Natural killer cell treated with Interleukin-12 subunit alpha and Interleukin-12 subunit beta and Interleukin-15 and Interleukin-18, amount 100 ng/mL, for 72 hours (primary cell): ENCODE measurements at regions not wholly inside any gene's neighbourhood (a gene's known extent, or its start where the extent isn't known, plus 50 kb on each side); places are given as distances from the start of the nearest gene placed in this dataset.
"Not testable (repeated sequence)": the region's sequence is repeated elsewhere in the genome, so short reads cannot be mapped to it uniquely, and the experiment has no call there.

Source experiments
- ATAC-seq, 2 donors: fragments of 150-1000 bp; cut with Tn5 transposase in 1 of 2; sonication (Bioruptor Pico), chemical (Tn5 transposase) in 1 of 2; 2 replicates each; pipeline ENCODE4 v1.10.0; 2021
- DNase-seq: peaks from one replicate; pipeline ENCODE4 v3.0.0; 2022; ENCODE audit warnings: low spot score
- H3K27ac Mint-ChIP-seq, 2 donors: 1 replicate in 1 of 2; 2 replicates in 1 of 2; pipeline ENCODE4 v1.8.0; 2022; ENCODE audit warnings: mixed read lengths in 2 of 2, mild to moderate bottlenecking in 1 of 2, moderate library complexity in 1 of 2
- H3K27me3 Mint-ChIP-seq, 2 donors: 1 replicate in 1 of 2; 2 replicates in 1 of 2; pipeline ENCODE4 v1.8.0; 2022; ENCODE audit warnings: mixed read lengths in 2 of 2
- H3K36me3 Mint-ChIP-seq: one replicate; pipeline ENCODE4 v1.8.0; 2022; ENCODE audit warnings: mixed read lengths
- H3K4me1 Mint-ChIP-seq, 2 donors: 1 replicate in 1 of 2; 2 replicates in 1 of 2; pipeline ENCODE4 v1.8.0; 2022; ENCODE audit warnings: low read depth in 2 of 2, mixed read lengths in 2 of 2, mild to moderate bottlenecking in 1 of 2
- H3K4me3 Mint-ChIP-seq: one replicate; pipeline ENCODE4 v1.8.0; 2022; ENCODE audit warnings: mixed read lengths
- H3K9me3 Mint-ChIP-seq: 2 replicates; pipeline ENCODE4 v1.8.0; 2022; ENCODE audit warnings: mixed read lengths

DNA sequence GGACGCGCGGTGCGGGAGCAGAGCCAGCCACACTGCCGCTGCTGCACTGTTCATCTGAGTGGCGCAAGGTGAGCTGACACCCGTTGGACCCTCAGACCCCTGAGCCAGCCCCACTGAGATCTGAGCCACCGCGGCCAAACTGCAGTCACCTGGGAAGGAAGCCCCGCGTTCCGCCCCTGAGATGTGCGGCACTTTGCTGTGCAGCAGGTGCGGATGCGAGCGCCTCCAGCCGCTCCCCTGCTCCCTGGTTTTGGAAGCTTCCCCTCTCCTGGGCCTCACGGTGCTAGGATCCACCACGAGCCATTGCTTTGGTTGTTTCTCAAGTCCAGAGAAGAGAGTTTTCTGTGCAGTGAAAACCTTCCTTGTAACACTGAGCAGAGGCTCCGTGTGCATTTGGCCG is 254.1 kb downstream of the ADGRD1 start:
- not testable (repeated sequence) for ATAC-seq, H3K9me3 Mint-ChIP-seq, H3K4me3 Mint-ChIP-seq, H3K27me3 Mint-ChIP-seq, H3K36me3 Mint-ChIP-seq, H3K4me1 Mint-ChIP-seq, H3K27ac Mint-ChIP-seq, DNase-seq

DNA sequence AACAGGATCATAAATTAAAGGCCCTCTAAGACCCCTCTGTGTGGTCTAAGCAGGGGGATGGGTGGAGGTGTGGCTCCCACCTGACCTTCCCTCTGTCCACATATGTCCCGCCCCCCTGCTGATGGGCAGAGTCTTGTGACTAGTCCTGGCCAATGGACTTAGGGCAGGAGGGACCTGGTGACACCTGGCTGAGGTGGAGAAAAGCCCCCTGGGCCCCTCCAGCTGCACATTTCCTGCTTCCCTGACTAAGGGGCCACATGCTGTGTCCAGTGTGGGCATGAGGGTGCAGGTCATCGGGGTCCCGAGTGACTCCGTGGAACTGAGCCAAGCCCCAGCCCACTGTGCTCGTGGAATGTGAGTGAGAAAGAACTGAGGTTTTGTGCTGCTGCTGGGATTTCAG is 254.7 kb downstream of the ADGRD1 start:
- Mint-ChIP-seq H3K4me1 (no peaks in the 10 kb centered on the region), H3K27ac (no peak overlapping the region)
- no peak for ATAC-seq

DNA sequence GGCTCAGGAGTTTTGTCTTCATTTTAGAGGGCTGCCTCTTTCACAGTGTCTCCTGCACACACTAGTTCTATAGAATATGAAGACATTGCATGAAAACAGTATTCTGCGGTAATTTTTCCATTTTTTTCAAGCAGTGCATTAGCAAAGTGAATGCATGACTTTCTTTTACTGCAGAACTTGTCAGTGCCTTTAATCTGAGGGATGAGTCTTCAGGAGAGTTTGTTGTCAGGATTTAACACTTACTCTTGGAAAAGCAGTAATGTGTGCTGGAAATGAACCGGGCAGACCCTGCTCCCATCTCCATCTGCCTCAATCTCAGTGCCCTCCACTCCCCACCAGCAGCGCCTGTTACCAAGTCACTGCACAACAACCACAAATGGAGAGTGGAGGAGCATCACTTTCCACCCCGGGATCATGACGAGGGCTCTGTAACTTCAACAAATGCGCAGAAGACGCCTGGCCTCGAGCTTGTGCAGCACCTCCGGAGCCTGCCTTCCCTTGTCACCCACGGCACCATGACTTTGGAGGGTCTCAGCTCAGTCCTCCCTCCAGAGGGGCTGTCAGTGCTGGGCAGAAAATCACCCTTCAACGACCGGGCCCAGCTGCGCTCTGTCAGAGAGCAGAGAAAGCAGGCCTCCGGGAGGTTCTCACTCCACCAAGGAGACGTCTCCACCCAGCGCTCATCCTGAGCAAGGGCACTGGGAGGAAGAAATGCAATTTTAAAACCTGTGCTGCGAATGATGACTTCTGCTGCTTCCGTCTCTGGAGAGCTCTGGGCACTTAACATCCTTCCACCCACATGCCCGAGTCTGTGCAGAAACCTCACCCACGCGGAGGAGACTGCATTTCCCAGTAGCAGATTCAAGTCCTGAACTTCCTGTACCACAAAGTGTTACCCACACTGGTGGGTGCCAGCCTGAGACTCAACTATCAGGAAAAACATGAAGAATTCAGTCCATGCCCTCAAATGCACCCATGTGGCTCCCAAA is 255.7 kb downstream of the ADGRD1 start:
- DNase-seq: no peak
- Mint-ChIP-seq H3K27ac (no peak overlapping the region), H3K4me3 (no peak overlapping the region), H3K27me3 (peaks cover 0 to 7% of the 10 kb centered on the region in 2 donors), H3K36me3 (no peaks in the 10 kb centered on the region), H3K9me3 (no peaks in the 10 kb centered on the region), H3K4me1 (no peaks in the 10 kb centered on the region)
- no peak for ATAC-seq

More for the DNA sequence above, 254.7 kb downstream of the ADGRD1 start:
- no peak overlapping the region for H3K4me3 Mint-ChIP-seq
- DNase-seq: no peak
- H3K27me3 Mint-ChIP-seq: peaks cover 0 to 7% of the 10 kb centered on the region in 2 donors
- no peaks in the 10 kb centered on the region for H3K36me3 Mint-ChIP-seq
- no peaks in the 10 kb centered on the region for H3K9me3 Mint-ChIP-seq

DNA sequence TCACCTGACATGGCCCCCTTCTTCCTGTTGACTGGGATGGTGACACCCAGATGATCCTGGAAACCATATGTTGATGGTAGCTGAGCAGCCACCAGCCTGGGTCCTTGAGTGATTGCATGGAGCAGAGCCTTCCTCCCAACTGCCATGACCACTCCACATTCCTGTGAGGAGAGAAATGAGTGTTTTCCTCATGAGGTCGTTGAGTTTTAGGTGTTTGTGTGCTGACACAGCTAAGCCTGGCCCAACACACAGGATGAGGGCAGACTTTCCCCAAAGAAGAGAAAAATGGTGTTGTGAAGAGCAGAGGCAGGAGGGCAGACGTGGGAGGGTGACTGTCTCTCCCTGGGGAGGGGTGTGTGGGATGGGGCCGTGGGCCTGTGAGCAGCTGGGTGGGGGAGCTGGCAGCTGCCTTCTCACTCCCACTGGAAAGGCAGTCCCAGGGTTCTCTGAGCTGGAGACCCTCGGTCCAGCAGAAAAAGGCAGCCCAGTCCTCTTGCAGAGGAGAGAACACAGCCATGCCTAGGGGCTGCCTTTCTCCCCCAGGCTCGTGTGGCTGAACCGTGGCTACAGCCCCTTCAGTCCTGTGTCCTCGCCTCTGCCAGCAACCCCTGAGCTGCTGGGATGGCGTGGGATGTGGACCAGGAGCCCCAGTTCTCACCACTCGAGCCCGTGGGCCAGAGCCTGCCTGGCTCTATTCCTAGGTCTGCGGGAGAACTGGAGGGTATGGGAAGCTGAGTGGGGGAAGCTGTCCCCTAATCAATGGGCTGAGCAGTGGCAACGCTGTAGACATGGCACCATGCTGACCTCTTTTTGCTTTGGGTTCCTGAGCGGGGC is 257.0 kb downstream of the ADGRD1 start:
- no peaks in the 10 kb centered on the region for H3K4me1 Mint-ChIP-seq
- H3K36me3 Mint-ChIP-seq: no peaks in the 10 kb centered on the region
- peaks cover 0 to 7% of the 10 kb centered on the region in 2 donors for H3K27me3 Mint-ChIP-seq
- no peak overlapping the region for H3K4me3 Mint-ChIP-seq
- no peaks in the 10 kb centered on the region for H3K9me3 Mint-ChIP-seq
- ATAC-seq (peak in 1 of 2 donors; percentile 7), DNase-seq (no peak)
- H3K27ac Mint-ChIP-seq: no peak overlapping the region

DNA sequence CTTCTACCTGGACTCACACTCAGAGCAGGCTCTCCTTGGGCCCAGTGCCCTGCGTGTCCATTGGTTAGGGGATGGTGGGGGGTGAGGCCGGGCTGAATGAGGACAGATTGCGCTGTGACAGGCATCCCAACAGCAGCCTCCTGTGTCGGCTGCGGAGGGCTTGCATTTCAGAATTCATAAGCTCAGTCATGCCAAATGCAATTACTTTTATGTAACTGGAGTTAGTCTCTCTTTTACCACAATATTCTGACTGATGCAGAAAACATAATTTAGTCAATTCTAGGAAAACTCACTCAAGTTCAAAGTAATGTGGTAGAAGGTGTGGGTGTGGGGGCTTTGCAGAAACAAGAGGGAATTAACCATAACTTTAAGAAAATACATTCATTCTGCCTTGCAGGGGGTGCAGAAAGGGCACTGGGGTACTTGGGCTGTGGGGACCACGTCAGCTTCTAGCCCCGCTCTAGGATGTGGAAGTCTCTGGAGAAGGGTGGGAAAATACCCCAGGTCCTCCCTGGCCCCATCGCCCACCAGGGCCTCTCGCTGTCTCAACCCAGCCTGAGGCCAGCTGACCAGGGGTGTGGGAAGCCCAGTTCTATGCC is 257.7 kb downstream of the ADGRD1 start:
- Mint-ChIP-seq H3K36me3 (no peaks in the 10 kb centered on the region), H3K9me3 (no peaks in the 10 kb centered on the region), H3K27me3 (peaks cover 0 to 7% of the 10 kb centered on the region in 2 donors), H3K4me3 (no peak overlapping the region), H3K4me1 (no peaks in the 10 kb centered on the region), H3K27ac (no peak overlapping the region)
- DNase-seq (no peak), ATAC-seq (no peak)

DNA sequence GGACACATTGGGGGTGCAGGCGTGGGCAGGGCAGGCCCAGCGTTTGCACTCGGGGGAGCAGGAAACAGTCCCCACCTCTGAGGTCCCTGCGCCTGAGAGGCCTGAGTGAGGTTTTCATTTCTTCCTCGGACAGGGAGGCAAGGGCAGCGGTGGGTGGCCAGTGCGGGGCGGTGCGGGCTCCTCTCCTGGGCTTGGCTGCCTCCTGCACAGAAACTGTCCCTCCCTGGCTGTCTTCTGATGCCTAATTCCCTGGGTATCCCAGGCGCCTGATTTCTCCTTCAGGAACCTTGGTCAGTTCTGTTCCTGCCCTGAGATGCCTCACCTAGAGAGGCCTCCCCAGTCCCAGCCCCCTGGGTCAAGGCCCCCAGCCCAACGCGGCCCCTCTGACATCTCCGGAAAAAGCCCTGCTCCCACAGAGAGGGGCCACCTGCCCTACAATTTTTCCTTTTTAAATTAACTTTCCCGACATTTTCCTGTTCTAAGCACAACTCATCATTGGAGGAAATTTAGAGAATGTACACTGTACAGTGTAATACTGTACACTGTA is 260.3 kb downstream of the ADGRD1 start:
- H3K36me3 Mint-ChIP-seq: no peaks in the 10 kb centered on the region
- H3K4me3 Mint-ChIP-seq: no peak overlapping the region
- no peaks in the 10 kb centered on the region for H3K4me1 Mint-ChIP-seq
- ATAC-seq (no peak), DNase-seq (no peak)
- no peaks in the 10 kb centered on the region for H3K9me3 Mint-ChIP-seq
- H3K27me3 Mint-ChIP-seq: peaks cover 10 to 17% of the 10 kb centered on the region in 2 donors
- H3K27ac Mint-ChIP-seq: no peak overlapping the region

DNA sequence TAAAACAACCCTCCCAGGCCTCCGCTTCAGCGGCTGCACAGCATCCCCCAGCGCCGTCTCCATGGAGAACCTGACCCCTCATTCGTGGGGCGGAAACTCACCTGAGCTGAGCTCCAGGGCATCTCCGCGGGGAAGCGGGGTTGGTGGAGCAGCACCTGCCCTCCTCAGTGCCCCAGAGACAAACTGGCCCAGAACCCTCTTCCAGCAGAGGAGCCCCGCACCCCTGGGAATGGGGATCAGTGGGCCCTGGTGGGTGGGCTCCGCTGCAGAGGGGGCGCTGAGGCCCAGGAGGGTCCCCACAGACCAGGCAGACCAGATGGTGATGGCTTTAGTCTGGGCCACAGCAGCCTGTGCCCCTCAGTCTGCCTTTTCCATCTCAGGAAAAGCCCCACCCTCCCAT is 261.2 kb downstream of the ADGRD1 start:
- ATAC-seq, H3K36me3 Mint-ChIP-seq, DNase-seq, H3K27ac Mint-ChIP-seq, H3K9me3 Mint-ChIP-seq, H3K4me3 Mint-ChIP-seq, H3K4me1 Mint-ChIP-seq: not testable (repeated sequence)
- H3K27me3 Mint-ChIP-seq: peaks cover 10 to 15% of the 10 kb centered on the region in 2 donors

DNA sequence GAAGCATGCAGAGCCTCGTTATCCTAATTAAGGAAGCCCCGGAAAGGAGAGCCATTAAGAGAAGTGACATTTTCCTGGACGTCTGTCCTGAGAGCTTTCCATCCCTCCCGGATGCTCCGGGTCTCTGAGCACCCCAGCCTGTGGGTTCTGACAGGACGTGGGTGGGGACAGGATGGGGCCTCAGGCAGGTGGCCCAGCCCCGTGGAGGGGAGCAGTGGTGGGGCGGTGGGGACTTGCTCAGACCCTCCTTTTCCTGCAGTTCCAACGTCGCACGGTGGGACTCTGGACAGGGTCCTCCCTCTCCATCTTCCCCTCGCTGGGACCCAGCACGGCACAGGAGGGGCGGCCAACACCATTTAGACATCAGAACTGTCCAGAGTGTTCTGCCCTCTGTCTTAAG is 262.9 kb downstream of the ADGRD1 start:
- not testable (repeated sequence) for H3K4me3 Mint-ChIP-seq, H3K36me3 Mint-ChIP-seq, H3K4me1 Mint-ChIP-seq, DNase-seq, H3K27ac Mint-ChIP-seq, H3K9me3 Mint-ChIP-seq
- peak in 1 of 2 donors; percentile 8 for ATAC-seq
- peaks cover 10 to 12% of the 10 kb centered on the region in 2 donors for H3K27me3 Mint-ChIP-seq

DNA sequence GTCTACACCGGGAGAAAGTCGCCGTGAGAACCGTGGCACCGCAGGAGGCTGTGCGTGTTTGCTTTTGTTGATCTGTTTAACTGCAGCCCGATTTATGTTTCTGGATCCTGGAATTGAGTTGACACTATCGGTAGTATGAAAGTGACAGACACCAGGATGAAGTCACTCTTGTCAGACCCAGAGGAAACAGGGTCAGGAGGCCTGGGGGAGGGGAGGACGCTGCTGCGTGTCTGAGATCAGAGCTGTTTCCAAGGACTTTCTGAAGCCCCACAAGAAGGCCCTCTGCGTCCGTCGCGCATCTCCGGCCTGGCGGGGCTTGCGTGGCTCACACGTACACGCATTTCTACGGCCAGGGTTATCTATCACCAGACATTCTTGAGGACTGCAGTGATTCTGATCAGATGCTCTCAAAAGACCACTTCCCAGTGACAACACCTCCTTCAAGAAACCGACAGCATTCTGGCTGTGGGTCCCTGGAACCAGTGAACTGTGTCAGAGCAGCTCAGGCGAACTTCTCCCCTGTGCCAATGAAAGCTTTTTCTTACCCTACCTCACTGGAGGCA is 263.4 kb downstream of the ADGRD1 start:
- H3K27ac Mint-ChIP-seq: no peak overlapping the region
- no peaks in the 10 kb centered on the region for H3K36me3 Mint-ChIP-seq
- no peak overlapping the region for H3K4me3 Mint-ChIP-seq
- DNase-seq (no peak), ATAC-seq (no peak)
- H3K9me3 Mint-ChIP-seq: no peaks in the 10 kb centered on the region
- H3K4me1 Mint-ChIP-seq: peaks cover 0 to under 1% of the 10 kb centered on the region in 2 donors
- peaks cover 10 to 11% of the 10 kb centered on the region in 2 donors for H3K27me3 Mint-ChIP-seq

DNA sequence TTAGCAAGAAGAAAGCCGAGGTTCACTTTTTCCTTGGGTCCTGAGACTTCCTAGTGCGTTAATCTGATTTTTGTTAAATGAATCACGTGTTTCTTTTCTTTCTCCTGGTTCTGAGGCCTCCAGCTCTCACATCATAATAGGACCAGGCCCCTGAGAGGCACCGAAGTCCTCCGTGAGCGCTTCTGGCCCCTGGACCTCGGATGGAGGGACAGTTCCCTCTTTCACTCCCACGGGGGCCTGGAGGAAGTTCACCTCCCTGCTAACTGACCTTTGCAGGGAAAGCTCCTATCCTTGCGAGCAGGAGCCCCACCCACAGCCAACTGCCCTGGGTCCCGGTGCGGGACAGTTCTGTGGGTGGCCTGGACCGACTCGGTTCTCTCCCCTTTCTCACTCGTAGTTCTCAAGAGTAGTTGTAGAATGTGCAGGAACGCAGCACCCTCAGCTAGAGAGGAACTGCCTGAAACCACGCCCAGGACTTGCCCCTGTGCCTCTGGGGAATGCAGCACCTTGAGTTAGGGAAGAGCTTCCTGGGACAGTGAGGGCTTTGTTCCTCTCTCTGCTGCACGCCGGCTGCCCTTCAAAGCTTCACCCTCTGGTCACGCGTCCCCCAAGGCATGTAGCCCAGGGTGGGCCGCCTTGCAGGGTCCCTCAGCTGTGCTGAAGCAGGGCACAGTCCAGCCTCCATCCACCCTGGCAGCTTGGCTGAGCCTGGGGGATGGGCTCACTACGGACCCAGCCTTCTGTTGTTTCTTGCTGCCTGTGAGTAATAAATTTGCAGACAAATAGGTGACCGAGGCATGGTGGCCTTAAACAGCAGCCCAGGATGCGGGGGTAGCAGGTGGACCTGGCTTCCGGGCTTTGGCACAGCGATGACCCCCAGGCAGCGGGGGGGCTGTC is 264.6 kb downstream of the ADGRD1 start:
- DNase-seq: no peak
- Mint-ChIP-seq H3K36me3 (no peaks in the 10 kb centered on the region), H3K9me3 (no peaks in the 10 kb centered on the region), H3K27me3 (peaks cover 15 to 18% of the 10 kb centered on the region in 2 donors), H3K4me3 (no peak overlapping the region), H3K27ac (no peak overlapping the region), H3K4me1 (peaks cover 7 to 8% of the 10 kb centered on the region in 2 donors)
- ATAC-seq: no peak

DNA sequence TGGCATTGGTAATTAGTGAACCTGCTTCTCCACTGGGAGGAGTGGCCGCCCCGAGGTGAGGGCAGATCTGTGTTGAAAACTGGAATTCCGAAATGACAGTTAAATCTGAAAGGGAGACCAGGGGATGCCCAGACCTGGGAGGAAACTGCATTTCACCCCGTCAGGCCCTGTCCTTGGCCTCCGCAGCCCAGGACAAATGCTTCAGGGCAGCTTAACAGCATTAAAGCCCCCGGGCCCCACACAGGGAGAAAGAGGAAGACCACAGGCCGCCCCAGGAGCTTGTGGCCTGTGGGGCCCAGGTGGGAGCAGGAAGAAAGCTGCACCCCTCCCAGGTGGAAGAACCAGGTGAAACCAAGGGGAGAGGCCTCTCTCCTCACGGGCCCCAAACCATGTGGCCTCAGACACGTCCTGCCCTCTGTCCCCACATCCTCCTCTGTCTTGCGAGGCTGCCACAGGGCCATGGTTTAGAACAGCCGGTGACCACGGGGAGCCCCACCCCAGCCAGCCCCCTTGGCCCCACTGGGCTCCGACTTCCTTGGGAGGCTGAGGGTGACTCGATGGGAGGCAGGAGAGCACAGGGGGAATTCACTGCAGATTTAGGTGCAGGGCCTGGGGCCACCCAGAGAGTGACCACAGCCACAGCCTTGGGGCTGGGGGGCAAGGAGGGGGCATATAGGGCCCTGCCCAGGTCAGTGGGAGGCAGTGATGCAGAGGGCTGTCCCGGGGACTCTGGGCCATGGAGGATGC is 265.4 kb downstream of the ADGRD1 start:
- Mint-ChIP-seq H3K27ac (no peak overlapping the region), H3K27me3 (peaks cover 15 to 18% of the 10 kb centered on the region in 2 donors), H3K36me3 (no peaks in the 10 kb centered on the region), H3K9me3 (no peaks in the 10 kb centered on the region), H3K4me1 (peaks cover 7 to 8% of the 10 kb centered on the region in 2 donors), H3K4me3 (no peak overlapping the region)
- ATAC-seq (no peak), DNase-seq (no peak)
